ENCODE measurements at regions not wholly inside any gene's neighbourhood (a gene's known extent, or its start where the extent isn't known, plus 50 kb on each side); places are given as distances from the start of the nearest gene placed in this dataset.
"Not testable (repeated sequence)": the region's sequence is repeated elsewhere in the genome, so short reads cannot be mapped to it uniquely, and the experiment has no call there.

DNA sequence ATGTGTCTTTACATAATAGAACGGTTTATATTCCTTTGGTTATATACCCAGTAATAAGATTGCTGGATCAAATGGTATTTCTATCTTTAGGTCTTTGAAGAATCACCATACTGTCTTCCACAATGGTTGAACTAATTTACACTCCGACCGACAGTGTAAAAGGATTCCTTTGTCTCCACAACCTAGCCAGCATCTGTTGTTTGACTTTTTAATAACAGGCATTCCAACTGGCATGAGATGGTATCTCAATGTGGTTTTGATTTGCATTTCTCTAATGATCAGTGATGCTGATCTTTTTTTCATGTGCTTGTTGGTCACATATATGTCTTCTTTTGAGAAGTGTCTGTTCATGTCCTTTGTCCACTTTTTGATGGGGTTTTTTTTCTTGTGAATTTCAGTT is 319.7 kb upstream of the IRAK1BP1 start:
- DNase-seq; intact Hi-C loops (cut with DNase I); H3K27me3 ChIP-seq (ENCODE audit: control insufficient read depth, insufficient read depth); H3K27ac ChIP-seq (ENCODE audit: low read length); H3K4me1 ChIP-seq (ENCODE audit: control insufficient read depth, insufficient read depth, low read length); H3K9me3 ChIP-seq (ENCODE audit: control insufficient read depth, low read length); H3K4me3 ChIP-seq (ENCODE audit: low read length); ATAC-seq: not testable (repeated sequence)
- 88% methylated on average over 3 of the region's 3 CpGs for WGBS

DNA sequence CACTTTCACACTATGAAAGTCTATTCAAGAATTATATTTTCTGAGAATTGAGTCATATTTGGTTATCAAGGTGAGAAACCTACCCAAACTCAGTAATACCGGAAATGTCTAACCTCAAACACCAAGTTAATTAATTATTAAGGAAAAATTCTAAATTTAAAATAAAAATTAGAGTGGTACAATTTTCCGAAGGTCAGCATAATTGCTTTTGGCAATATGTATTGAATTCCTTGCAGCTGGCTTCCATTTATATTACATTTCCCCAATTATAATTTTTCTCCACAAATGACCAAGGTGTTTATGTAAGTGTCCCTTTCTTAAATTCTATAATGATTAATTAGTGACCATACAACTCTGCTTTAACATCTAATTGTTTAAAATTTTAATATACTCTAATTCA is 316.0 kb upstream of the IRAK1BP1 start:
- Histone ChIP-seq H3K4me1 (ENCODE audit: control insufficient read depth, insufficient read depth, low read length) (no peaks in the 10 kb centered on the region), H3K27me3 (ENCODE audit: control insufficient read depth, insufficient read depth) (no peaks in the 10 kb centered on the region), H3K9me3 (ENCODE audit: control insufficient read depth, low read length) (no peaks in the 10 kb centered on the region), H3K4me3 (ENCODE audit: low read length) (no peak overlapping the region), H3K27ac (ENCODE audit: low read length) (no peak overlapping the region)
- DNase-seq (no peak), ATAC-seq (no peak)
- intact Hi-C loops (cut with DNase I): no loop called here
- WGBS: 79% methylated on average over 2 of the region's 2 CpGs

DNA sequence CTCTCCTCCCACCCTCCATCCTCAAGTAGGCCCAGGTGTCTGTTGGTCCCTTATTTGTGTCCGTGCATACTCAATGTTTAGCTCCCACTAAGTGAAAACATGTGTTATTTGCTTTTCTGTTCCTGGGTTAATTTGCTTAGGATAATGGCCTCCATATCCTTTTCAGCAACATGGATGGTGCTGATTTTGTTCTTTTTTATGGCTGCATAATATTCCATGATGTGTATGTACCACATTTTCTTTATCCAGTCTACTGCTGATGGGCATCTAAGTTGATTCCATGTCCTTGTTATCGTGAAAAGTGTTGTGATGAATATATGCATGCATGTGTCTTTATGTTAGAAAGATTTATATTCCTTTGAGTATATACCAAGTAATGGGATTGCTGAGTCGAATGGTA is 314.9 kb upstream of the IRAK1BP1 start:
- Histone ChIP-seq H3K4me3 (ENCODE audit: low read length) (no peak overlapping the region), H3K27me3 (ENCODE audit: control insufficient read depth, insufficient read depth) (no peaks in the 10 kb centered on the region), H3K9me3 (ENCODE audit: control insufficient read depth, low read length) (no peaks in the 10 kb centered on the region), H3K4me1 (ENCODE audit: control insufficient read depth, insufficient read depth, low read length) (no peaks in the 10 kb centered on the region), H3K27ac (ENCODE audit: low read length) (no peak overlapping the region)
- WGBS: 81% methylated on average over 3 of the region's 3 CpGs
- intact Hi-C loops (cut with DNase I): no loop called here
- DNase-seq: no peak
- ATAC-seq: no peak

- WGBS: 68% methylated on average over 2 of the region's 2 CpGs
- DNase-seq (no peak), ATAC-seq (no peak)
- H3K4me3 ChIP-seq (ENCODE audit: low read length): no peak overlapping the region
- H3K9me3 ChIP-seq (ENCODE audit: control insufficient read depth, low read length): no peaks in the 10 kb centered on the region
- intact Hi-C loops (cut with DNase I): no loop called here
- no peaks in the 10 kb centered on the region for H3K27me3 ChIP-seq (ENCODE audit: control insufficient read depth, insufficient read depth)
- H3K27ac ChIP-seq (ENCODE audit: low read length): no peak overlapping the region
- H3K4me1 ChIP-seq (ENCODE audit: control insufficient read depth, insufficient read depth, low read length): no peaks in the 10 kb centered on the region
These were observed 313.0 kb upstream of the IRAK1BP1 start for GRCh38 chr6:78554341-78554740.

- DNase-seq (no peak), ATAC-seq (no peak)
- intact Hi-C loops (cut with DNase I): no loop called here
- no peak overlapping the region for H3K27ac ChIP-seq (ENCODE audit: low read length)
- H3K27me3 ChIP-seq (ENCODE audit: control insufficient read depth, insufficient read depth): no peaks in the 10 kb centered on the region
- WGBS: 75% methylated on average over 3 of the region's 3 CpGs
- no peak overlapping the region for H3K4me3 ChIP-seq (ENCODE audit: low read length)
- no peaks in the 10 kb centered on the region for H3K9me3 ChIP-seq (ENCODE audit: control insufficient read depth, low read length)
- H3K4me1 ChIP-seq (ENCODE audit: control insufficient read depth, insufficient read depth, low read length): no peaks in the 10 kb centered on the region
These were observed 308.3 kb upstream of the IRAK1BP1 start for GRCh38 chr6:78559056-78559455.

GRCh38 chr6:78561015-78561414 is 306.3 kb upstream of the IRAK1BP1 start:
- DNase-seq: no peak
- Histone ChIP-seq H3K27ac (ENCODE audit: low read length) (no peak overlapping the region), H3K4me3 (ENCODE audit: low read length) (no peak overlapping the region), H3K27me3 (ENCODE audit: control insufficient read depth, insufficient read depth) (no peaks in the 10 kb centered on the region), H3K4me1 (ENCODE audit: control insufficient read depth, insufficient read depth, low read length) (no peaks in the 10 kb centered on the region), H3K9me3 (ENCODE audit: control insufficient read depth, low read length) (no peaks in the 10 kb centered on the region)
- intact Hi-C loops (cut with DNase I): no loop called here
- ATAC-seq: no peak

GRCh38 chr6:78565997-78566396 is 301.4 kb upstream of the IRAK1BP1 start:
- no peaks in the 10 kb centered on the region for H3K4me1 ChIP-seq (ENCODE audit: control insufficient read depth, insufficient read depth, low read length)
- ATAC-seq: no peak
- intact Hi-C loops (cut with DNase I): no loop called here

GRCh38 chr6:78570044-78570443 is 297.3 kb upstream of the IRAK1BP1 start:
- Histone ChIP-seq H3K4me1 (ENCODE audit: control insufficient read depth, insufficient read depth, low read length) (no peaks in the 10 kb centered on the region), H3K9me3 (ENCODE audit: control insufficient read depth, low read length) (peaks cover 2% of the 10 kb centered on the region), H3K27ac (ENCODE audit: low read length) (no peak overlapping the region), H3K4me3 (ENCODE audit: low read length) (no peak overlapping the region), H3K27me3 (ENCODE audit: control insufficient read depth, insufficient read depth) (no peaks in the 10 kb centered on the region)
- ATAC-seq: no peak
- WGBS: 65% methylated on average over 1 of the region's 1 CpG
- intact Hi-C loops (cut with DNase I): no loop called here
- no peak for DNase-seq

More at GRCh38 chr6:78565997-78566396, 301.4 kb upstream of the IRAK1BP1 start:
- peaks cover 2% of the 10 kb centered on the region for H3K9me3 ChIP-seq (ENCODE audit: control insufficient read depth, low read length)
- no peak for DNase-seq
- H3K27ac ChIP-seq (ENCODE audit: low read length): no peak overlapping the region
- no peaks in the 10 kb centered on the region for H3K27me3 ChIP-seq (ENCODE audit: control insufficient read depth, insufficient read depth)
- H3K4me3 ChIP-seq (ENCODE audit: low read length): no peak overlapping the region
- WGBS: 77% methylated on average over 2 of the region's 2 CpGs

GRCh38 chr6:78577585-78577984 is 289.8 kb upstream of the IRAK1BP1 start:
- H3K4me1 ChIP-seq (ENCODE audit: control insufficient read depth, insufficient read depth, low read length): no peaks in the 10 kb centered on the region
- no peak for ATAC-seq
- no peaks in the 10 kb centered on the region for H3K9me3 ChIP-seq (ENCODE audit: control insufficient read depth, low read length)
- no peak overlapping the region for H3K27ac ChIP-seq (ENCODE audit: low read length)
- no peak for DNase-seq
- WGBS: 90% methylated on average over 1 of the region's 1 CpG
- no peak overlapping the region for H3K4me3 ChIP-seq (ENCODE audit: low read length)
- intact Hi-C loops (cut with DNase I): no loop called here
- H3K27me3 ChIP-seq (ENCODE audit: control insufficient read depth, insufficient read depth): no peaks in the 10 kb centered on the region

DNA sequence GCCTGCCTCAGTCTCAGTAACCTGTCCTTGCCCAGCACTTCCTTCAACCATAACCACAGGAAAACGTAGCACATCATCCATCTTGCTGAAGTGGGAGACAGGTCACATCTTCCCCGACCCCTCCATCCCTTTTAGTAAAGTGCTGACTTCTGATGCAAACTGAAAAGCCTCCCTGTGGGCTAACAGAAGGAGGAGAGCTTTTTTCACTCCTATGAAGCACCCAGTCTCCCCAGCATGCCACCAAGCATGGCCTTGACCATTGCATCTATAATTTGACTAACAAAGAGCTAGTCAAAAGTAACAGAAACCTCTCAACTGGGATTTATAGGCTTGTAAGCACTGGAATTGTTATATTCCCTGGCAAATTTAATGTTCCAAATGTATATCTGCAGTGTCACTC is 288.9 kb upstream of the IRAK1BP1 start:
- WGBS: 43% methylated on average over 2 of the region's 2 CpGs

DNA sequence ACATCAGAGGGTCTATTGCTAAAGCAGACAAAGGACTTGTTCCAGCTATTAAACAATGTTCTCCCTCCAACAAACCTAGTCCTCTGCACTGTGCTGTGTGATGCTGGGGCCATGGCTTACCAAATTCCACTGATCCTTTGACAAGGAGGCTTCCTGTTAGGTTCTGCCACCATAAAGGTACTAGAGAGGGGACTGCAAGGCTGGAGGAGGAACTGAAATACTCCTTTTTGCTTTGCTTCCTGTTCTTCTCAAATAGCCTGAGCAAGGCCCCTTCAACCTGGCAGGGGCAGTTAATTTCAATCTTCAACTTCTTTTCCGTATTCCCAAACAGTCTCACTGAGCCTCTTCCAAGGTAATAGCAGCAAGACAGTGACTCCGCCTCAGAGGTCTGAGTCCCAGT is 286.4 kb upstream of the IRAK1BP1 start:
- no peak overlapping the region for H3K27ac ChIP-seq (ENCODE audit: low read length)
- no peaks in the 10 kb centered on the region for H3K9me3 ChIP-seq (ENCODE audit: control insufficient read depth, low read length)
- WGBS: 43% methylated on average over 2 of the region's 2 CpGs
- H3K4me3 ChIP-seq (ENCODE audit: low read length): no peak overlapping the region
- no peaks in the 10 kb centered on the region for H3K27me3 ChIP-seq (ENCODE audit: control insufficient read depth, insufficient read depth)
- intact Hi-C loops (cut with DNase I): no loop called here
- DNase-seq: no peak
- no peak for ATAC-seq
- H3K4me1 ChIP-seq (ENCODE audit: control insufficient read depth, insufficient read depth, low read length): no peaks in the 10 kb centered on the region

More for the DNA sequence above, 288.9 kb upstream of the IRAK1BP1 start:
- intact Hi-C loops (cut with DNase I): no loop called here
- H3K27ac ChIP-seq (ENCODE audit: low read length): no peak overlapping the region
- no peaks in the 10 kb centered on the region for H3K4me1 ChIP-seq (ENCODE audit: control insufficient read depth, insufficient read depth, low read length)
- H3K9me3 ChIP-seq (ENCODE audit: control insufficient read depth, low read length): no peaks in the 10 kb centered on the region
- ATAC-seq (no peak), DNase-seq (no peak)
- no peaks in the 10 kb centered on the region for H3K27me3 ChIP-seq (ENCODE audit: control insufficient read depth, insufficient read depth)
- H3K4me3 ChIP-seq (ENCODE audit: low read length): no peak overlapping the region

GRCh38 chr6:78583079-78583478 is 284.3 kb upstream of the IRAK1BP1 start:
- no peak overlapping the region for H3K4me3 ChIP-seq (ENCODE audit: low read length)
- intact Hi-C loops (cut with DNase I): no loop called here

More at GRCh38 chr6:78583079-78583478, 284.3 kb upstream of the IRAK1BP1 start:
- no peaks in the 10 kb centered on the region for H3K9me3 ChIP-seq (ENCODE audit: control insufficient read depth, low read length)
- no peak for DNase-seq
- no peak overlapping the region for H3K27ac ChIP-seq (ENCODE audit: low read length)
- WGBS: 83% methylated on average over 3 of the region's 3 CpGs
- H3K4me1 ChIP-seq (ENCODE audit: control insufficient read depth, insufficient read depth, low read length): no peaks in the 10 kb centered on the region
- no peaks in the 10 kb centered on the region for H3K27me3 ChIP-seq (ENCODE audit: control insufficient read depth, insufficient read depth)
- no peak for ATAC-seq
